ENCODE measurements at regions not wholly inside any gene's neighbourhood (a gene's known extent, or its start where the extent isn't known, plus 50 kb on each side); places are given as distances from the start of the nearest gene placed in this dataset.

DNA sequence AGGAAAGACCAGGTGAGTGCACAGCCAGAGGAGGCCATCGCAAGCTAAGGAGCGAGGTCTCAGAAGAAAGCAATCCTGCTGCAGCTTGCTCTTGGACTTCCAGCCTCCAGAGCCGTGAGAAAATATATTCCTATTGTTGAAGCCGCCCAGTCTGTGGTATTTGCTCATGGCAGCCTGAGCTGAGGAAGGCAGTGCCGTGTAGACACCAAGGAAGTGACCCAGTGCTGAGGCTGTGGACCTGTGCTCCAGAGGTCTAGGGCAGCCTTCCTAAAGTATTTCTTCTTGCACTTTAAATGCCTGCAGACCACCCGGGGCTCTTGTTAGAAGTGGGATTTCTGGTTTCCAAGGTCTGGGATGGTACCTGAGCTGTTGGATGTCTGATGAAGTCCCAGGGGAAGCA is 158.5 kb upstream of the KL start:
- H3K4me3 Mint-ChIP-seq: no peak overlapping the region
- H3K9me3 Mint-ChIP-seq: no peaks in the 10 kb centered on the region
- peaks cover 5% of the 10 kb centered on the region for H3K27me3 Mint-ChIP-seq (ENCODE audit: insufficient read depth)
- H3K4me1 Mint-ChIP-seq (ENCODE audit: low read depth): no peaks in the 10 kb centered on the region
- H3K36me3 Mint-ChIP-seq (ENCODE audit: low read depth): no peaks in the 10 kb centered on the region
- TF ChIP-seq, protein P1, sequence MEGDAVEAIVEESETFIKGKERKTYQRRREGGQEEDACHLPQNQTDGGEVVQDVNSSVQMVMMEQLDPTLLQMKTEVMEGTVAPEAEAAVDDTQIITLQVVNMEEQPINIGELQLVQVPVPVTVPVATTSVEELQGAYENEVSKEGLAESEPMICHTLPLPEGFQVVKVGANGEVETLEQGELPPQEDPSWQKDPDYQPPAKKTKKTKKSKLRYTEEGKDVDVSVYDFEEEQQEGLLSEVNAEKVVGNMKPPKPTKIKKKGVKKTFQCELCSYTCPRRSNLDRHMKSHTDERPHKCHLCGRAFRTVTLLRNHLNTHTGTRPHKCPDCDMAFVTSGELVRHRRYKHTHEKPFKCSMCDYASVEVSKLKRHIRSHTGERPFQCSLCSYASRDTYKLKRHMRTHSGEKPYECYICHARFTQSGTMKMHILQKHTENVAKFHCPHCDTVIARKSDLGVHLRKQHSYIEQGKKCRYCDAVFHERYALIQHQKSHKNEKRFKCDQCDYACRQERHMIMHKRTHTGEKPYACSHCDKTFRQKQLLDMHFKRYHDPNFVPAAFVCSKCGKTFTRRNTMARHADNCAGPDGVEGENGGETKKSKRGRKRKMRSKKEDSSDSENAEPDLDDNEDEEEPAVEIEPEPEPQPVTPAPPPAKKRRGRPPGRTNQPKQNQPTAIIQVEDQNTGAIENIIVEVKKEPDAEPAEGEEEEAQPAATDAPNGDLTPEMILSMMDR (IDR thresholded peaks at IDR 0.05): no peak
- H3K27ac Mint-ChIP-seq: no peak overlapping the region
- no peak for DNase-seq

DNA sequence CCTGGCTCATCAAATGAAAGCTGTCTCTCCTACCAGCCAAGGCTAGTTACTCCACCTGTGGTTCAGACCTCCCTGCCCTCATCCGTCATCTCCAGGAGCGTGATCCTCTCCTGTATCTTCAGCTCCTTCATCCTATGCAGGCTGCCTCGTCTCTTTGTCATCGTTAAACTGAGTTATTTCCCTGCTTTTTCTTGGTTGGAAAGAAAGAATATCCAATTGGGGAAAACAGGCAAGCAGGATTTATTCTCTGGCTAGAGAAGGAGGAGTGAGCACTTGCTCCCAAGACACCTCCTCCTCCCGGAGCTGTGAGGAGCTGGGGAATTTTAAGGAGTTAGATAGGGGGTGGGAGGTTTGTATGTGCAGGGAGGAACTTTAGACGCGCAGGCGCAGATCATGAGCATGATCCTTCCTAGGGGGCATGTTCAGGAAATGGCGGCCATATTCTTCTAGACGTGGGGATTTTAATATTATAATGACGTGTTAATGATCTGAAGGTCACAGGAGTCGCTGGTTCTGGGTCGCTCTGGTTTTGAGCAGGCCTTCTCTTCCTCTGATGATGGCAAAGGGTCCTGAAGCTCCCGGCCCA is 156.4 kb upstream of the KL start:
- no peaks in the 10 kb centered on the region; the same call in 1 of the 2 replicates for H3K27me3 Mint-ChIP-seq (ENCODE audit: insufficient read depth)
- no peak for DNase-seq
- no peaks in the 10 kb centered on the region for H3K9me3 Mint-ChIP-seq
- H3K27ac Mint-ChIP-seq: no peak overlapping the region
- no peaks in the 10 kb centered on the region for H3K4me1 Mint-ChIP-seq (ENCODE audit: low read depth)
- no peaks in the 10 kb centered on the region for H3K36me3 Mint-ChIP-seq (ENCODE audit: low read depth)
- TF ChIP-seq, protein P1 (IDR thresholded peaks at IDR 0.05): no peak
- H3K4me3 Mint-ChIP-seq: no peak overlapping the region

DNA sequence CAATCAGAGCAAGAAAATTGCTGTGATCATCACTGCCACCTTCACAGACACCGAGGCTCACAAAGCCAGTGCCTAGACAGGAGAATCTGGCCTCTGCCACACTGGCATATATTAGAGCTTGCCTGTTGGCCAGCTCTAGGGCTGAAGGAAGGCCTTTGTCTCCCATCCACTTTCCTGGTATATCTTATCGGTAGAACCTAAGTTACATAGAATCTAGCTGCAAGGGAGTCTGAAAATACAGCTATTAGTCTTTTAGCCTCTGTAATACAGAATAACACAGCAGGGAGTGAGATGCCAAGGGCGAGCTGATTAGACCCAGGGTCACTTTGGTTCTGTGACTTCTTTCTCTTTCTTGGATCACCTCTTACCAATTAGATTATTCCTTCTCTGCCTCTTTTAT is 154.9 kb upstream of the KL start:
- Mint-ChIP-seq H3K9me3 (no peaks in the 10 kb centered on the region), H3K4me3 (no peak overlapping the region), H3K27ac (no peak overlapping the region), H3K27me3 (ENCODE audit: insufficient read depth) (no peaks in the 10 kb centered on the region; the same call in 1 of the 2 replicates), H3K36me3 (ENCODE audit: low read depth) (no peaks in the 10 kb centered on the region), H3K4me1 (ENCODE audit: low read depth) (no peaks in the 10 kb centered on the region)
- TF ChIP-seq, protein P1 (IDR thresholded peaks at IDR 0.05): no peak
- no peak for DNase-seq

DNA sequence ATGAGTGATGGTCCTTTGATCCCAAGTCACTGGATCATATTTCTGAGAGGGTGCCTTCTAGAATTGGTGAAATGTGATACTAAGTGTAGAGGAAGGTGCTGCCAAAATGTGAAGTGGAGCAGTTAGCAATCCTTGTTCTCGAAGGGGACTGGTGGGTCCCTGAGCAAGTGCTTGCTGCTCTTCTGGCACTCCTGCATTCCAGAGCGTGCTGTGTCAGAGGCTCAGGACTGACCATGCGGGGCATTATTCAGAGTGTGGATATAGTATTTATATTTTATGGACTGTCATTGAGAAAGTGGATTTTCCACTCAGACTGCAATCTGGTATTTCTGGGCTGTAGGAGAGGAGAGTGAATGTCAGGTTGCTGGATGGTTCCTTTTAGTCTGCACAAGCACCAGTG is 152.6 kb upstream of the KL start:
- TF ChIP-seq, protein P1 (IDR thresholded peaks at IDR 0.05): no peak
- Mint-ChIP-seq H3K4me1 (ENCODE audit: low read depth) (no peaks in the 10 kb centered on the region), H3K27ac (no peak overlapping the region), H3K36me3 (ENCODE audit: low read depth) (no peaks in the 10 kb centered on the region), H3K4me3 (no peak overlapping the region), H3K27me3 (ENCODE audit: insufficient read depth) (no peaks in the 10 kb centered on the region), H3K9me3 (no peaks in the 10 kb centered on the region)
- DNase-seq: no peak

DNA sequence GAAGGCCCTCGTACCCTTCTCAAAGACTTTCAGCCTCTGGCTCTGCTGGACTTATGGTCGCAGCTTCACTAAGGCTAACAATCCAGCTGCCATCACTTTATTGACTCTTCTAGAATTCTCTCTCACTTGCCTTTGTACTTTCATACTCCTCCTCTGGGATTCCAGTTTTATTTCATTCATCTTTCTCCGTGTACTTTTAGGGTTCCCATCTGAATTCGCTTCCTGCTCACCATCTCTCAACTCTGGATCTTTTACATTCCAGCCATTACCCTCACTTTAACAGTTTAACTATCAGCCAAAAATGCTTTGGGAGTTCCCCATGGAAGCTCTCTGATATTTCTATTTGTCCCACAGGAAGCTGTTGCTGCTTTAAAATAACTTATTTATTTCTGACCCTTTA is 149.3 kb upstream of the KL start:
- no peak overlapping the region for H3K27ac Mint-ChIP-seq

More for the DNA sequence above, 149.3 kb upstream of the KL start:
- no peaks in the 10 kb centered on the region for H3K4me1 Mint-ChIP-seq (ENCODE audit: low read depth)
- TF ChIP-seq, protein P1 (IDR thresholded peaks at IDR 0.05): no peak
- no peaks in the 10 kb centered on the region for H3K9me3 Mint-ChIP-seq
- no peak overlapping the region for H3K4me3 Mint-ChIP-seq
- H3K27me3 Mint-ChIP-seq (ENCODE audit: insufficient read depth): peaks cover 2% of the 10 kb centered on the region; the same call in 1 of the 2 replicates
- H3K36me3 Mint-ChIP-seq (ENCODE audit: low read depth): no peaks in the 10 kb centered on the region
- DNase-seq: no peak
